CD4-positive, alpha-beta T cell treated with Interferon gamma for 1 hour (primary cell): ENCODE measurements at regions not wholly inside any gene's neighbourhood (a gene's known extent, or its start where the extent isn't known, plus 50 kb on each side); places are given as distances from the start of the nearest gene placed in this dataset.

Source experiments
- DNase-seq: peaks from one replicate; pipeline ENCODE4 v3.0.0-alpha.2; 2020

DNA sequence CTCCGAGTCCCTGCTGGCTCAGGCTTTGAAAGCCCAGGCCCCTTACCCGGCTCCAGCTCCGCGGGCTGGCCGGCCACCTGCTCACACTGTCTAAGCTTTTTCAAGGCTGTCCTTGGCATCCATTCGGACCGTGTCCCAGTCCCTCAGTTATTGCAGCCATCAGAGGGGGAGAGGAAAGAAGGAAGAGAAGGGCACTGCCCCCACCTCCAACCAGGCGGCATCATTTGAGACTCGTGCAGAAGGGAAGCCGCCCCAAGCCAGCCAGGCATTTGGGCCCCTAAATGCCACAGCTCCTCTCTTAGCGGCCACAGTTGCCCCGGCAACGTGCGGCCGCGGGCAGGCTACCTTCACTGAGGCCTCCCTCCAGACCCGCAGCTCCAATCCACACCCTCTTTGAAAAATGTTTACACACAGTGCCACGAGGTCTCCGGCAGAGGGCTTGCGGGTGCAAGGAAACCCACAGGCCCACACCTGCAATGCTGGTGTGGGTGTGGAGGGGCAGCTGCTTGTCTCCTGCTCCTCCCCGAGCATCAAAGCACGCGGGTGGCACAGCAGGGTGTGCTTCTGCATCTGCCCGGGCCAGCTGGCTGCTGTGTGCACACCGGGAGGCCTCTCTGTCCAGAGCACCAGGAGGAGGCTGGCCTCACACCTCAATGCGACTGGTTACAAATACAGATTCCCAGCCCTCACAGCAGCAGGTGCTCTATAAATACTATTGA, 124.4 kb downstream of the CTTN start:
- no peak for DNase-seq

DNA sequence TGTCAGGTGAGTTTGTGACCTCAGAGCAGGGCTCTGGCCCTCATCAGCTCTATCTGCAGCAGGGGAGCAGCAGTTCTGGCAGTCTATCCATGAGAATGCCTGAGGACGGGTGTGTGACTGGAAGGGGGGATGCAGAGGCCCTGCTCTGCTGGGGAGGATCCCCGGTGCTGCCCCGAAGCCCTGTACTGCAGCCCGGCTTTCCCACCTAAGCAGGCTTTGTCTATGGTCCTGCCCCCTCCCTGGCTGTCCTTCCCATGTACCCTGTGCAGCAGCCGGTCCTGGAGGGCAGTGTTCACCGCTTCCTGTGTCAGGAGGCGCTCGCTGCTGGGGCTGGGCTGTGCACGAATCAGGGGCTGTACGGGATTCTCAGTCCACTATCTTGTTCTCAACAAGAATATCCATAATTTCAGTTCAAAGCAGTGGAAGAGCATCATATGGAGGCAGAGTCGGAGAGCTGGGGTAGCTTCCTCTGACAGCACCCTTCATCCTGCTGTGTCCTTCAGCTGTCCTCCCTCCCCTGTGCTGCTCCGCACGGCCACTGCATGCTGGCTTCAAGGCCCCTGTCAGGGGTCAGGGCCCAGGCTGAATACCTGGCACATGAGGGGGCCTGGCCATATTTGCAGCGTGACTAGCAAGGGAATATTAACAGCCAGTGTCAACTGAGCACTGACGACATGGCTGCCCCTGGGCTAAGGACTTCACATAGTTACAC, 125.2 kb downstream of the CTTN start:
- DNase-seq = no peak

DNA sequence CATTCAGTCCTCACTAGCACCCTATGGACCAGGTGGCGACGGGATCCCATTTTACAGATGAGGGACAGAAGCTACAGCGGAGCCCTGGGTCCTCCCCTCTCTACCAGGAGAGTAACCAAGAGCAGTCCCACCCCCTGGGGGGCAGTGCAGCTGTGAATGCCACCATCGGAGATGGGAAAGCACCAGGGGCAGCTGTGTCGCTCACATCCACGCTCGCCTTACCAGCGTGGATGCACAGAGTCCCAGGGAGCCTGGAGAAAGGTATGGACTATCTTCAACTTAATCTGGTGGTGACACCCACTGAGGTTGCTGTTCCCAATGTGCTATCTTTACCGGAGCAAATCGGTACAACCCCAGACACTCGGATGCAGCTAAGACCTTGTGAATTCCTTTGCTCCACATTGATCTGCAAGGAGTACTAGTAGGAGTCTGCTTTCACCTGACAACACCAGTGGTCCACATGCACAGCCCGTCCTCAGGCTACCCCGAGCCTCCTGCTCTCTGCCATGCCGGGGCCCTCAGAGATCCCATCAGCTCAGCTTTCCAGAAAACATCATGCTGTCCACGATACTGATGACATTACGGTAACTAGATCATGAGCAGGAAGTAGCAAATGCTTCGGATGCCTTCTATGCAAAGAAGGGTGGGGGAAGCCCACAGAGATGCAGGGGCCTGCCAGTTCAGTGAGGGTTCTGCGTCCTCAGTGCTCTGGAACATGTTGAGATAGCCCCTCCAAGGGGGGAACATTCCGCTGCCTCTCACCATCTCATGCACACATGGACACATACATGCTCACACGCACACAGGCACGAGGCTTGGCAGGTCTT, 126.0 kb downstream of the CTTN start:
- no peak for DNase-seq

DNA sequence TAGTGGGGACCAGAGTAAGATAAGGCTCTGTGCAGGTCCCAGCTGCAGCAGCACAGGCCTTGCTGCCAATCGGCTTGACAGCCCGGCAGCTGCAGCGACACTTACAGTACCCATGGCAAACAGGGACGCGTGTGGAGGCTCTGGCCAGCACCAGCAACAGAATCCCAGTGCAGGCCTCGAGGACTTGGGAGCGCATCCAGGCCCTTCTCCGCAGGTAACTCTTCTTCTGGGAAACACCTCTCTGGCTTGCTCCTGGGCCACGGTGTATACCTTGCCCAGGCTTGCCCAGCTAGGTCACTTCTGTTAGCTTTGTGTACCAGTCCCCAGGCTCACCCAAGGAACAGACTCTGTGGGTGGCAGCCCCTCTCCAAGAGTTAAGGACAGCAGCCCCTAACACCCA, 126.7 kb downstream of the CTTN start:
- DNase-seq = no peak

DNA sequence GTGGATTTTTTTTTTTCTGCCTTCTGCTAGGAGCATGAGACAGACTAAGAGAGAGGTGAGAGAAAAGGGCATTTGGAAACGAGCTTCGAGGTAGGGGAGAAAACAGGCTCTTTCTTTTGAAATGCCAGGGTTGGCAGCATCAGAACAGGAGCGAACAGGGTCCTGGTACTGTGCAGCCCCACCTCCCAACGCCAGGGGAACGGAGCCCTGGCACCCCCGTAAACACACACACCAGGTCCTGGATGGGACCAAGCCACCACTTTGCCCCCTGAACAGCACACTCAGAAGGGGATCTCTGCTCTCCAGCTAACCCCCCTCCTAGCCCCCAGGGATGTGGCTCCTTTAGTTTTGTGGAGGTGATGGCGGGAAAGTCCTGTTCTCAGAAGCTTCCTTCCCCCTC, 127.1 kb downstream of the CTTN start:
- DNase-seq = no peak

DNA sequence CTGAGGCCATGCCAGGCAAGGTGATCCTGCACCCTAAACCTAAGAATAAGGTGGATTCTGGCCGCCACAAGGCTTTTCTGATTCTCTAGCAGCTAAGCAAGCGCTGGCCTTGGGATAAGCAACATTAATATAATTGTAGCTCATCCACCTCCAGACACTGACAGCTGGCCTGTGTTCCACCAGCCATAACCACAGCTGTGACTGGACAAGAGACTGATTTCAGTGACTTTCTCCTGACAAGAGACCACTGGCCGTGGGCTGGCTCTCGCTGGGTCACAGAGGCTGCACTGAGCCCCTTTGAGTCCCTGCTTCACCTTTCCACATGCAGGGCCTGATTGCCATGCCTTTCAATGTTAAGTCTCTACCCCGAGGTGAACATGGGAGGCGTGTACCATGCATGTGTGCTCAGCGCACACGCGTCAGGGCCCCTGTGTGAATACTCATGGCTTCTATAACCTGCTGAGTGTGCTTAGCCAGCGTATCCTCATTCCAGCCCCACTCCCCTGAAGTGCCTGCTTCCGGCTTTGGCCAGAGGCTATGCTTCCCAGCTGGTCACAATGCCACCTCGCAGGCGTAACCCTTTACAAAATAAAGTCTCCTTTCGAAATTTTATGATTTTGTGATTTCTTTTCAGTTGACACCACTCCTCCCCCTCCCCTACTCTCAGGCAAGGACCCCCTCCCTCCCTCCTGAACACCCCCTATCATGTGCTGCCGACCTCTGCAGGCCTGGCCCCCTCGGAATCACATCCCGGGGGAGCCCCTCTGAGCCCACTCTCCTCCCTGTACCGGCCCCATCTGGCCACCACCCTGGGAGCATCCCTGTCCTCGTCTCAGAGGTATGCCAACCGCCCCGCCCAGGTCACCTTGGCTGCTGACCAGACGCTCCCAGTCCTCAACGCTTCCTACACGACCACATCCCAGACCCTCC, 128.1 kb downstream of the CTTN start:
- DNase-seq = no peak

DNA sequence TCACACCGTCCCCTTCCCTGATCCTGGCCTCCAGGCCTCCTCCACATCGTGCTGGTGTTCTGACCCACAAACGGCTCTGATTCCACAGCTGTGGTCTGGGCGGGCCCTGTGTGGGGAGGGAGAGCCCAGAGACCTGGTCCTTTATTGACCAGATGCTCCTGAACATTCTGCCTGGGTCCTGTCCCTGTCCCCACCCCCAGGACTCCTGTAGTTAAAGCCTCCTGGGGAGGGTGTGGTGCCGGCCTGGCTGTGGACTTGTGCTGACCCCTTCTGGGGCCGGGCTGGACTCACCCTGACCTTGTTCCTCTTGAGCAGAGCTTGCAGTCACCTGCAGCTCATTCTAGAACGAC, 128.7 kb downstream of the CTTN start:
- DNase-seq = no peak

DNA sequence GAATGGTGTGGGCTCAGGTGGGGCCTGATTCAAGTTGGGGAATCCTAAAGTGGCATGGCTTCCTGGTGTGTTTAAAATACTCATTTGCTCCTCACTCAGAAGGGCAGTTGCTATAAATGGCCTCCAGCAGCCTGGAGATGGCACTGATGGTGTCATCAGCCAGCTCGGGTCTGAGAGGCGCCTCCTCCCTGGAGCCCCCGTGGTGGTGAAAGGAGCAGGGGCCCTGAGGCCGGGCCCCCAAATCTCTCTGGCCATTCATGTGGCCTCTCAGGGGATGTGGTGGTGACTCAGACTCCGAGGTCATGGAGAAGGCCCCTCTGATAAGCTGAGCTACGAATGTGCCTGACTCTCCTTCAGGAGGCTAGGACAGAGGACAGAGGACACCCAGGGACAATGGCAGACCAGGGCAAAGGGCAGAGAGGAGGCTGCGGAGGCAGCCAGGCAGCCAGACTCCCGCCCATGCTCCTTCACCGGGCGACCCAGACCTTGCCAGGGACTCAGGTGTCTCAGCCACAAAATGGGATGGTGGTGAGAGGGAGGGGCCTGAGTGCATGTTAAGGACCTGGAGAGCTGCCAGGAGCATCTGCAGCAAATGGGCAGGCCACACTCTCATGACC, 129.2 kb downstream of the CTTN start:
- DNase-seq = no peak

DNA sequence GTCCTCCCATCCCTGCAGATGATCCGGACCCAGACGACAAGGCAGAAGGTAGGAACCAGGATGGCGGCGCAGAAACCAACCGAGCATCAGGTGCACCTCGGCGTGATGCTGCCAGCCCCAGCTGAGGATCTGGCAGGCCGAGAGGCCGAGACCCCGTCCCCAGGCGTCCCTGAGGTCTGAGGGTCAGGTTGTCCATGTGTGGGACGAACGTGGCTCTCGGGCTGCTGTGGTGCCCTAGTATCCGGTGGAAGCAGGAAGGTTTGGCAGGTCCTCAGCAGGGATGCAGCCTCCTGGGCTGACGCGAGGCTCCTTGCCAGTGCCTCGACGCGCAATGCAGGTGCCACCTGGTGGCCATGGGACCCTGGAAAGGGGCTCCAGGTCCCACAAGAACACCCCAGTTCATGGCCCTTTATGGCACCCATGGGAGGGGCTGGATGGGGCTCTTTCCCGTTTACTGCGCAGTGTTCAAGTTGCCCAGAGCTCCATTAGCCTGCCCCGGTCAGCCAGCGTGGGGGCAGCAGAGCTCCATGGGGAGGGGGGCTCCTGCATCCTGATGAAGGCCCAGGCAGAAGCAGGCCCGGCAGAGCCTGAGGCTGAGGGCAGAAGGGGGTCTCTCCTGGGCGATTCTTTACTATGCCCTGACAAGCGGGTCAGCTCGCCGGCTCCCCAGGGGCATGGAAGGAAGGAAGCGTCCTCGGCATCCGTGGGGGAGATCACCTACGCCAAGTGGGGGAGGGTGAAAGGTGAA, 129.9 kb downstream of the CTTN start:
- DNase-seq = no peak

DNA sequence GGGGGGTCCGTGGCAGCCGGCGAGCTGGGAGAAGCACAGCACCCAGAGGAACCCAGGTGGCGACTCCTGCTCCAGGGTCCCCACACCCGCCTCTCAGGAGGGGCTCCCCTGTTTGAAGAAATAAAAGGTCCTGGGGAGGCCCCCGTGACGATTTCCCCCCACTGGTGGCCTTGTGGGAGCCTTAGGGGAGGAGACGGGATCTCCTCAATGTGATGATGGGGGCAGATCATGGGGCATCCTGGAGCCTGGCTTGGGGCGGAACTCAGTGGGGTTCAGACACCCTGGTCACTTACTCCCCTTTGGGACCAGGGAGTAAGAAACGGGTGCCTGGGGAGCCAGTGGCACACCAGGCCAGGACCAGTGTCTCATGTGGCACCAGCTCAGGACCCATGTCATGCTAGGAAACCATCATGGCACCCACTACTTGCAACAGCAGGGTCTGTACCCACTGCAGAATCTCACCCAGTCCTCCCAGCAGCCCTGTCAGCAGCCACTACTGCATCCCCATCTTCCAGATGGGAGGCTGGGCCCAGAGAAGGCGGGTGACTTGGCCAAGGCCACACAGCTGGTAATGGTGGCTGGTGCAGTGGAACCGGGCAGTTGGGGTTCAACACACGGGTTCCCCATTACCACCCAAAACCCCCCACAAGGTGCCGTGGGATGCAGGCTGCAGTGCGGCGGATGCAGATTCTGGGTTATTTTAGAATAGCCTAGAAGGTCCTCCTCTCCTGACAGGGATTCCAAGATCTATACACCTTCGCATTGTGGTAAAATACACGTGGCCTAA, 130.7 kb downstream of the CTTN start:
- no peak for DNase-seq

DNA sequence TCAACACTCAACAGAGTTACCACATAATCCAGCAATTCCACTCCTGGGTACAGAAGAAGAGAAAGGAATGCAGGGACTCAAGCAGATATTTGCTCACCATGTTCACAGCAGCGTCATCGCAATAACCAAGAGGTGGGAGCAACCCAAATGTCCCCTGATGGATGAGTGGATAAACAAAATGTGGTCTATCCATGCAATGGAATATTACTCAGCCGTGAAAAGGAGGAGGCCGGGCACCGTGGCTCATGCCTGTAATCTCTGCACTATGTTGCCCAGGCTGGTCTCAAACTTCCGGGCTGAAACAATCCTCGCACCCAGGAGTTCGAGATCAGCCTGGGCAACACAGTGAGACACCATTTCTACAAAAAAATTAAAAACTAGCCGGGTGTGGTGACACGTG, 131.7 kb downstream of the CTTN start:
- no peak for DNase-seq

DNA sequence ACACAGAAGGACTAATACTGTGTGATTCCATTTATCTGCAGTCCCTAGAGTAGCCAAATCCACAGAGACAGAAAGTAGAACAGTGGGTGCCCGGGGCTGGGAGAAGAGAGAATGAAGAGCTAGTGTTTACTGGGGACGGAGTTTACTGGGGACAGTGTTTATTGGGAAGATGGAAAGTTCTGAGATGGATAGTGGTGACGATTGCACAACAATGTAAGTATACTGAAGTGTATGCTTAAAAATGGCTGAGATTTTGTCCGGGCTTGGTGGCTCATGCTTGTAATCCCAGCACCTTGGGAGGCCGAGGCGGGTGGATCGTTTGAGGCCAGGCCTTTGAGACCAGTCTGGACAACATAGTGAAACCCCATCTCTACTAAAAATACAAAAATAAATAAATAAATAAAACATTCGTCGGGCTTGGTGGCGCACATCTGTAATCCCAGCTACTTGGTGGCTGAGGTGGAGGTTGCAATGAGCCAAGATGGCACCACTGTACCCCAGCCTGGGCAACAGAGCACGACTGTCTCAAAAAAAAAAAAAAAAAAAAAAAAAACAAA, 132.4 kb downstream of the CTTN start:
- DNase-seq = no peak

DNA sequence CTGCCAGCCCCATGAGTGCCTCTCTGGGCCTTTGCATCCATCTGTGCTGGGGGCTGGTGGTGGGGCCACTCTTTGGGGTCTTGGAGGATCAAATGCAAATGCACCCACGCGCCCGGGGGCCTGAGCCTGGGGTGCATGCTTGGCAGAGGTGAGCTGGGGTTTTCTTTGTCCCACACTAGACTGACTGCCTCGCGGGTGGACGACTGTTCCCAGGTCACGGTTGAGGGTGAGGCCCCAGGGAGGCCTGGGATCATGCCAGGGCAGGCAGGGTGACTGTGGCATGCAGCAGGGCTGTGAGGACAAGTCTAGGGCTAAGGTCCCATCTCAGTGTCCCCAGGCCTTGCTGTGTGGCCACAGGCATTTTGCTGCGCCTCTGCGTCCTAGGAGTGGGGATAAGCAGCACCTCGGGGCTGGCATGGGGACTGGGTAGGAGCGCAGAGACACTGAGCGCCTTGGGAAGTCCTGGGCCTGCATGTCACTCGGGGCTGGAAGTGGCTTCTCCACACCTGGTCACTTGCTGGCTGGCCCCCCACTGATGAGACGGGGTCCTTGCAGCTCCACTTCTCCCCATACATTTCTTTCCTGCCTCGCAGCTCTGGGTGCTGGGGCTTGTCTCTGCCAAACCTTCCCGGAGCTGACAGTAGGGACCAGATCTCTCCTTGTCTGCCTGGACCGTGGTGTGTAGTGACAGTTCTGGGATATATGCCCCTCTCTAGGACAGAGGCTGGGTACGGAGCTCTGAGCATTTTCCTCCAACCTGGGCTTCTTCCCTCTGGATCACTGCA, 133.1 kb downstream of the CTTN start:
- DNase-seq = no peak

DNA sequence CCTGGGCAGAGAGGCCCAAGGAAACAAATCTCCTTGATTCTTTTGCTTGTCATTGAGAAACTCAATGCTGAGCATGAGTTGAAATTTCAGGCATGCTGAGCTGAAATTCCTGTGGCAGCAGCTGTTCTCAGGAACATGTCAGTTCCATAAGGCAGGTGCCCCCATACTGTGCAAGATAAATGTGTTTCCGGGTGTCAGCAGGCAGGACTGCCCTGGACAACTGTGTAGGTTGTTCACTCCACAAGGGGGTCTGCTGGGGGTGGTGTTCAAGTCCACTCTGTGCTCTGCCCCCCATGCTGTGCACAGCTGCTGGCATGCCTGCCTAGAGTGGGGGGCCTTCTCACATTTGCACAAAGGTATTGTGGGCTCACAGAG, 133.7 kb downstream of the CTTN start:
- no peak for DNase-seq

DNA sequence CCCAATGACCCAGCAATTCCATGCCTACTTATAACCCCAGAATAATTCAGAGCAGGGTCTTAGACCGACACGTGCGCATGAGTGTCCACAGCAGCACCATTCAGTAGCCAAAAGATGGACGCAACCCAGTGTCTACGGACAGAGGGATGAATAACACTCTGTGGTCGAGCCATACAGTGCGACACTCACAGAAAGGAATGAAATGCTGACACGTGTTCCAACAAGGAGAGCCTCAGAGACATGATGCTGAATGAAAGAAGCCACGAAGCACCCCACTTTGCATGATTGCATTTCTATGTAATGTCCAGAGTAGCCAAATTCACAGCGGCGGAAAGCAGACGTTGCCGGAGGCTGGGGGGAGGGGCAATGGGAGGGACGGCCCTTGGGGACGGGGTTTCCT, 134.4 kb downstream of the CTTN start:
- DNase-seq = no peak

DNA sequence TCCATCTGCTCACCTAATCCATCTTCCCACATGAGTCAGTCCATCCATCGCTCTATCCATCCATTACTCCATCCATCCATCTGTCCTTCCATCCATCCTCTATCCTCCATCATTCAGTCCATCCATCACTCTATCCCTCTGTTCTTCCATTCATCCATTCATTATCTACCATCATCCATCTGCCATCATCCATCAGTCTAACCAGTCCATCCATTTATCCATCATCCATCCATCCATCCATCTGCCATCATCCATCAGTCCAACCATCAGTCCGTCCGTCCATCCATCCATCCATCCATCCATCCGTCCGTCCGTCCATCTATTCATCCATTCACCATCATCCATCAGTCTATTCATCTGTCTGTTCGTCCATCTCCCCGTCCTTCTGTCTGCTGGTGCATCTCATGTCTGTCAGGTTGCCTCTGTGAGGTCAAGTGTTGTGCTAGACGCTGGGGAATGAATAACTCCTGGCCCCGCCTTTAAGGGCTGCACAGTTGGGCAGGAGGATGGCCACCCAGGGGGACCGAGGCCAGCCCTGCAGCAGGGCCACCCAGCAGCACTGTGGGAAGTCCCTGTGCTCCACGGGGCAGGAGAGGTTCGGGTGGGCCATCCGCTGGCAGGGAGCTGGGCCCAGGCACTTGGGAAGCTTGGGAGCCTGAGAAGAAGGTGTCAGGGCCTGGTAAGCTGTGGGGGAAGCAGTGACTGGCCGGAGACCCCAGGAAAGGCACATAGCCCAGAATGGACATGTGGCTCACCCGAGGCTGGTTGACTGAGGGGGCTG, 137.1 kb downstream of the CTTN start:
- no peak for DNase-seq

DNA sequence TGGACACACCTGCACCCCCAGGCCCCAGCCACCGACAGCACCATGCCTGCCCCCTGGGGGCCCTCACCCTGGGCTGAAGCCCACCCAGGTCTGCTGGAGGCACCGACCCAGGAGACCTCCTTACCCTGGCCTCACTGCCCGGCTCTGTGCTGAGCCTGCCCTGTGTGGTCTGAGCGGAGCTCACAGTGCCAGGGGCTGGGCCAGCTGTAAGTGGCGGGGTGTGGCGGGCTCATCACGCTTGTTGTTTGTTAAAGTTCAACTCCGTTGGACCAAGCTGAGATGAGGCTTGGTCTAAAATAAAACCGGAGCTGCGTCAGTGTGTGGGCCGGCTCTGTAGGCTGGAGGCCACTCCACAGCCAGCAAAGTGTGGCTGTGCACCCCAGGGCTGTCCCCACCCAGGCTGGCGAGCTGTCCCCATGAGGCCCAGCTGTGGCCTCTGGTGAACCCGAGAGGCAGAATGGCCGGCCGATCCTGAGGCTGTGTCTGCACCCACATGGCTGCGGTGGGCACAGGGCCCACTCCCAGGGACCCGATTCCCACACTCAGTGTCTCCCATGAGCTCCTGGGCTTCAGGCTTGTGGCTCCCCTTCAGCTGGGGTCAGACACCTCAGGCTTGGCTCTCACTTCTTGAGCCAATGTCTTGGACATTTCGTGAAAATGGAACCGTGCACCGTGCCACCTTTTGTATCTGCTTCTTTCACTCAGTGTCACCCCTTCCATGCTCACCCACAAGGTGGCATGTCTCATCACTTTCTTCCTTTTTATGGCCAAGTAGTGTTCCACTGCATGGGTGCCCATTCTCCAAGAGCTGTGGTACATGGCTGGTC, 137.9 kb downstream of the CTTN start:
- DNase-seq = no peak
